A673 (cell line): ENCODE measurements at regions not wholly inside any gene's neighbourhood (a gene's known extent, or its start where the extent isn't known, plus 50 kb on each side); places are given as distances from the start of the nearest gene placed in this dataset.

Experiments
- BruUV-seq: library from RNA; stranded (reverse); fragments of 400-500 nt; replicated peaks from 2 replicates; lab custom pipeline; 2021; lab: Mats Ljungman, UMichigan
- CTCF ChIA-PET: fragments of 300-600 bp; sonication (Branson Sonifier 250); formaldehyde crosslinking; loops from one replicate; lab custom pipeline; 2022; ENCODE audit warnings: antibody characterized with exemption; lab: Charles Lee
- POLR2A ChIA-PET: fragments of 300-600 bp; sonication (Branson Sonifier 250); formaldehyde crosslinking; loops from one replicate; lab custom pipeline; 2022; ENCODE audit warnings: antibody characterized with exemption; ENCODE audit not compliant: low non-redundant PET; lab: Charles Lee
- DNase-seq: peaks from one replicate; pipeline ENCODE4 v3.0.0-alpha.2; 2015; ENCODE audit warnings: low spot score
- H3K27ac ChIP-seq: fragments of 200-600 bp; sonication (generic); 2 replicates; pipeline ENCODE4 v1.5.1; 2016; ENCODE audit warnings: mixed run types, low read depth, mild to moderate bottlenecking, mixed read lengths, antibody characterized with exemption, low read length; ENCODE audit not compliant: poor library complexity, severe bottlenecking
- H3K27me3 ChIP-seq: fragments of 200-600 bp; sonication (generic); replicated peaks from 2 replicates; pipeline ENCODE4 v1.6.1; 2017; ENCODE audit warnings: mixed run types, low read depth, mild to moderate bottlenecking, mixed read lengths, antibody characterized with exemption, low read length; ENCODE audit not compliant: insufficient read depth, poor library complexity
- H3K36me3 ChIP-seq: fragments of 200-600 bp; sonication (generic); 2 replicates; pipeline ENCODE4 v1.6.1; 2016; ENCODE audit warnings: mixed run types, mild to moderate bottlenecking, mixed read lengths, antibody characterized with exemption, low read length; ENCODE audit not compliant: insufficient read depth, poor library complexity, severe bottlenecking
- H3K4me1 ChIP-seq: fragments of 200-600 bp; sonication (generic); 2 replicates; pipeline ENCODE4 v1.6.1; 2017; ENCODE audit warnings: mixed run types, mild to moderate bottlenecking, mixed read lengths, antibody characterized with exemption, low read length; ENCODE audit not compliant: insufficient read depth, poor library complexity, severe bottlenecking
- H3K4me3 ChIP-seq: fragments of 200-600 bp; sonication (generic); 2 replicates; pipeline ENCODE4 v1.5.1; 2016; ENCODE audit warnings: low read depth, mixed run types, mild to moderate bottlenecking, mixed read lengths, low read length; ENCODE audit not compliant: poor library complexity, severe bottlenecking
- H3K9me3 ChIP-seq: fragments of 200-600 bp; sonication (generic); 2 replicates; pipeline ENCODE4 v1.6.1; 2016; ENCODE audit warnings: mixed run types, low read depth, mild to moderate bottlenecking, mixed read lengths, antibody characterized with exemption, low read length; ENCODE audit not compliant: poor library complexity, severe bottlenecking
- EZH2 ChIP-seq: fragments of 200-600 bp; sonication (generic); IDR thresholded peaks from 2 replicates; pipeline ENCODE4 v1.6.1; 2017; ENCODE audit warnings: borderline replicate concordance, low read depth, mild to moderate bottlenecking, mixed read lengths, antibody characterized with exemption, low read length; ENCODE audit not compliant: poor library complexity, severe bottlenecking
- intact Hi-C: fragments of 100-400 bp; cut with micrococcal nuclease; formaldehyde crosslinking; loops from one replicate; pipeline ENCODE4 v1.10.0; 2022; ENCODE audit not compliant: unreplicated experiment
- TF ChIP-seq, protein P1 (sequence below): fragments of 300-800, 200-600 bp; sonication (generic); conservative IDR thresholded peaks from 2 replicates; pipeline ENCODE4 v1.5.1; 2017; ENCODE audit warnings: low read depth, mild to moderate bottlenecking, antibody characterized with exemption, low read length, moderate library complexity, mixed read lengths

- DNase-seq, result no peak
- Histone ChIP-seq H3K27me3 (no peaks in the 10 kb centered on the region), H3K4me3 (no peak overlapping the region), H3K4me1 (no peaks in the 10 kb centered on the region), H3K9me3 (no peaks in the 10 kb centered on the region), H3K27ac (no peak overlapping the region), H3K36me3 (no peaks in the 10 kb centered on the region)
- intact Hi-C loops, result no loop called here
- TF ChIP-seq, protein P1, sequence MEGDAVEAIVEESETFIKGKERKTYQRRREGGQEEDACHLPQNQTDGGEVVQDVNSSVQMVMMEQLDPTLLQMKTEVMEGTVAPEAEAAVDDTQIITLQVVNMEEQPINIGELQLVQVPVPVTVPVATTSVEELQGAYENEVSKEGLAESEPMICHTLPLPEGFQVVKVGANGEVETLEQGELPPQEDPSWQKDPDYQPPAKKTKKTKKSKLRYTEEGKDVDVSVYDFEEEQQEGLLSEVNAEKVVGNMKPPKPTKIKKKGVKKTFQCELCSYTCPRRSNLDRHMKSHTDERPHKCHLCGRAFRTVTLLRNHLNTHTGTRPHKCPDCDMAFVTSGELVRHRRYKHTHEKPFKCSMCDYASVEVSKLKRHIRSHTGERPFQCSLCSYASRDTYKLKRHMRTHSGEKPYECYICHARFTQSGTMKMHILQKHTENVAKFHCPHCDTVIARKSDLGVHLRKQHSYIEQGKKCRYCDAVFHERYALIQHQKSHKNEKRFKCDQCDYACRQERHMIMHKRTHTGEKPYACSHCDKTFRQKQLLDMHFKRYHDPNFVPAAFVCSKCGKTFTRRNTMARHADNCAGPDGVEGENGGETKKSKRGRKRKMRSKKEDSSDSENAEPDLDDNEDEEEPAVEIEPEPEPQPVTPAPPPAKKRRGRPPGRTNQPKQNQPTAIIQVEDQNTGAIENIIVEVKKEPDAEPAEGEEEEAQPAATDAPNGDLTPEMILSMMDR, result no peak
- no peak for TF ChIP-seq EZH2
- CTCF ChIA-PET, result no interaction called here
- POLR2A ChIA-PET, result no interaction called here
- no TSS peak for BruUV-seq
Measured at GRCh38 chr9:89554307-89555035, 50.3 kb upstream of the GADD45G start.

- TF ChIP-seq, protein P1, result no peak
- TF ChIP-seq EZH2, result no peak
- Histone ChIP-seq H3K9me3 (no peaks in the 10 kb centered on the region), H3K4me3 (no peak overlapping the region), H3K27ac (no peak overlapping the region), H3K36me3 (no peaks in the 10 kb centered on the region), H3K27me3 (no peaks in the 10 kb centered on the region), H3K4me1 (no peaks in the 10 kb centered on the region)
- no TSS peak for BruUV-seq
- intact Hi-C loops, result no loop called here
- DNase-seq, result no peak
- ChIA-PET POLR2A (no interaction called here), CTCF (no interaction called here)
Measured at GRCh38 chr9:89553451-89554010, 51.3 kb upstream of the GADD45G start.

- TF ChIP-seq EZH2, result no peak
- TF ChIP-seq, protein P1, result no peak
- BruUV-seq, result no TSS peak
- CTCF ChIA-PET, result no interaction called here
Measured at GRCh38 chr9:89550346-89550927, 52.5 kb upstream of the SEMA4D start.

More at GRCh38 chr9:89550346-89550927, 52.5 kb upstream of the SEMA4D start:
- no peaks in the 10 kb centered on the region for H3K4me1 ChIP-seq
- H3K9me3 ChIP-seq, result peaks cover 5% of the 10 kb centered on the region
- POLR2A ChIA-PET, result no interaction called here
- no peak for DNase-seq
- no peaks in the 10 kb centered on the region for H3K36me3 ChIP-seq
- no peaks in the 10 kb centered on the region for H3K27me3 ChIP-seq
- H3K4me3 ChIP-seq, result no peak overlapping the region
- H3K27ac ChIP-seq, result no peak overlapping the region
- intact Hi-C loops, result no loop called here
